ENCODE measurements at regions not wholly inside any gene's neighbourhood (a gene's known extent, or its start where the extent isn't known, plus 50 kb on each side); places are given as distances from the start of the nearest gene placed in this dataset.
"Not testable (repeated sequence)": the region's sequence is repeated elsewhere in the genome, so short reads cannot be mapped to it uniquely, and the experiment has no call there.

GRCh38 chr22:38372665-38373064 lies 55.4 kb upstream of the CSNK1E start:
- not testable (repeated sequence) for TF ChIP-seq CTCF (IDR thresholded peaks at IDR 0.05); POLR2A (IDR thresholded peaks at IDR 0.05); POLR2AphosphoS5 (IDR thresholded peaks at IDR 0.05); EP300 (IDR thresholded peaks at IDR 0.05; ENCODE audit: low read depth)
